Activated CD4-positive, alpha-beta T cell treated with anti-CD3 and anti-CD28 coated beads, Interleukin-2, amount 50 U/mL, for 1 hour (primary cell): ENCODE measurements at regions not wholly inside any gene's neighbourhood (a gene's known extent, or its start where the extent isn't known, plus 50 kb on each side); places are given as distances from the start of the nearest gene placed in this dataset.

Source experiments
- DNase-seq: peaks from one replicate; pipeline ENCODE4 v3.0.0-alpha.2; 2020

DNA sequence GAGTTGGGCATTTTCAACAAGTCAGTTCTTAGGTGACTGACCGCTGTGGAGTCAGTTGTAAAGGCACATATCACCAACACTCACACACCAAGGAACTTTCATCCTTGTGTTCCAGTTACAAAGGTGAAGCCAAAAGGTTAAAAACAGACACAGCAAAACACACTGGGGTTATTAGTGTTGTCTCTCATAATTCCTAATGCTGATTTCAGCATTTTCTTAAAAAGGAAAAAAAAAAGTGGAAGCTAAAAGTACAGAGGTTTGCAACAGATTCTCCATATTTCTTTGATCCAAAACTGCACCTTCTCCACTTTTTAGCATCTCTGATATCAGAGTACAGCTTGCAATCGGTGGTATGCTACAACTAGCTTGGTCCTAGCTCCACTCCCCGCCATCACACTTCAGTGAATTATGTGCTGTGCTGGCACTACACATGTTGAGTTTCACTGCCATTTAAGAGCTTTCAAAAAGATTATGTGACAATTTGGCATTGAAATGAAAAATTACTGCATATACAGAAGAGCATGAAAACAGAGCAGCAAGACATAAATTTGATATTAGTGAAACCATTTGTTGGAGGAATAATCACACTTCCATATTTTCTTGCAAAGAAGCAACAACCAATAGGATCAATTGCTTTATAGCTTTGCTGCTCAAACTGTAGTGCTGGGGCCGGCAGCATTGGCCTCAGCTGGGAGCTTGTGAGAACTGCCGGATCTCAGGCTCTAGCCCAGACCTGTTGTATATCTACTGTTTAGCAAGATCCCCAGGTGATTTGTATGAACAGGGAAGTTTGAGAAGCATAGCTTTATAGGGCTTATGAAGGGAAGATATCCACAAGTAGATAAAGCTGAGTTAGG is 62.3 kb upstream of the DAPL1 start:
- no peak for DNase-seq

- no peak for DNase-seq
These were observed 61.7 kb upstream of the DAPL1 start for GRCh38 chr2:158733430-158733755.

GRCh38 chr2:158734442-158734841 is 60.7 kb upstream of the DAPL1 start:
- no peak for DNase-seq

DNA sequence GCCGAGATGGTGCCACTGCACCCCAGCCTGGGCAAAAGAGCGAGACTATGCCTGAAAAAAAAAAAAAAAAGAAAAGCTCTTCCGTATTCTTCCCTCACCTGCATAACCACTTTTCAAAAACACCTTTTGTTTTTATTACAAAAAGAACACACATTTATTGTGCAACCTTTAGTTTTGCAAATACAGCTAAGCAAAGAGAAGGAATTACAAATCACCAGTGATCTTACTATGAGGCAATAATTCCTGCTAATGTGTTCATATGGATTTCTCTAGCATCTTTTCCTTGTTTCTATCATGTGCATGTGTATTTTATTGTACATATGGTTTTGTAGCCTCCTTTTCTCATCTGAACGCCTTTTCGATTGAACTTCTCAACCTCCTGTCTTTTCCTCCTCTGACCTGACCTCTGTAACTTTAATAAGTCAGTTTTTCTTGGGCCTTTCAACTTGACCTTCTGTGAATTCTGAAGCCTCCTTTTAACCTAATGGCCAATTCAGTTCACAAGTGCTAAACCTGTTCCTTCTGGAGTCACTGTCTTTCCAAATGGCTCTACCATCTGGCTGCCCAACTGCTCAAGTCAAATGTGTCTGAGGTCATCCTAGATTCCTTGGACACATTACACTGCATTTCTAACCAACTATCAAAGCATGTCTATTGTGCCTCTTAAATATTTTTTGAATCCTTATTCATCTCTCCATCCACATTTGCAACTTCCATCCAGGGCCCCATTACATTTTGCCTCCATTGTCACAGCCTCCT is 59.1 kb upstream of the DAPL1 start:
- DNase-seq, result no peak

DNA sequence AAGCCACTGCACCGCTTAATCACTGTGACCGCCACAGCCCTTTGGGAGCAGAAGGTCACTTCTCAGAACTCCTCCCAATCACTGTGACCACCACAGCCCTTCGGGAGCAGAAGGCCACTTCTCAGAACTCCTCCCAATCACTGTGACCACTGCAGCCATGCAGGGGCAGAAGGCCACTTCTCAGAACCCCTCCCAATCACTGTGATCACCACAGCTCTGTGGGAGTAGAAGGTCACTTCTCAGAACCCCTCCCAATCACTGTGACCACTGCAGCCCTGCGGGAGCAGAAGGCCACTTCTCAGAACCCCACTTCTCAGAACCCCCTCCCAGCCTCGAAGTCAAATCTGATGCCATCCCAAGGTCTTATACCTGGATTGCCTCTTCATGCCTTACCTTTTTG is 56.8 kb upstream of the DAPL1 start:
- no peak for DNase-seq

DNA sequence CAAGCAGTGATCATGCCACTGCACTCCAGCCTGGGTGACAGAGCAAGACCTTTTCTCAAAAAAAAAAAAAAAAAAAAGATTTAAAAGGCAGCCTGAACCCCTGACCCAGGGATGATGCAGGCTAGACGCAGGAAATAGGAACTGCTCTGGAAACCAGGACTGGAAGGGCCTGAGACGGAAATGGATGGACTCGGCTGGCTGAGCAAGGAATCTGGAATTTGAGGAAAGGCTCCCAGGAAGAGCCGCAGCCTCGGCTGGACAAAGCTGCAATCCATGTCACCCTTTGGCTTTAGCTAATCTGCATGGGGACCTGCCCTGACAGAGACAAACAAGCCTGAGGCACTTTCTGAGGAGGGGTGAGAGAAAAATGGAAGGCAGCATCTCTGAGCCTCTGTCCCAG is 55.0 kb upstream of the DAPL1 start:
- DNase-seq, result no peak

DNA sequence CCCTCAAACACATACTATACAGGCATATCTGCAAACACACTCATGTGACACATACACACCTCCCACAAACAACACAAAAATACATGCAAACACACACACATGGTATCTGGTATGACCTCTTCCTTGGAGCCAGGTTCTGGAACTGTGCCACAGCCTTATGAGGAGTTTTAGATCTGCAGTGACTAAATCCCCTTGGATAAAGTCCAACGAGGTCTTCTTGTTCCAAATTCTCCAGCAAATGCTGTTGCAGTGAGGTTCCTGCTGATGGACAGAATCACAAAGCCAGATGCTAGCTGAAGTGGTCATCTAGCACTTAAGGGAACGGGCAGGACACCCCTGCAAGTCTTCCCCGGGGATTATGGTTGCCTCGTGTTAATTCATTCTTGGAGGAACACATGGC is 54.5 kb upstream of the DAPL1 start:
- no peak for DNase-seq

DNA sequence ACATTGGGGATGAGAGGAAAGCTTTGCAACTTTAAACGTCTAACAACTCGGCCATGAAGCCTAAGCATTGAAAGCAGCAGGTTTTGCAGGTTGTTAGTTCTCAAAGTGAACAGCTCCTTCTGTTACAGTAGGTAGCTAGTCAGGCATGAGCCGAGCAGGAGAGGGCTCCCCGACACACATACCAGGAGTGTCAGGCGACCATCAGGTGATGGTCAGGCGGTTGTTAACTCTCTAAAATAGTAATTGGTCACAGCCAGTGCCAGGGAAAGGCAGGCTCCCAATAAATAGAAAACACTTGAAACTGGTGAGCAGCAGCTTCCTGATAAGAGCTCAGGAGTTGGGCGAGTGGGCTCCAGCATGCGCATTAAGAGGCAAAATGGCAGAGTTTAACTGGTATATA is 53.5 kb upstream of the DAPL1 start:
- no peak for DNase-seq

DNA sequence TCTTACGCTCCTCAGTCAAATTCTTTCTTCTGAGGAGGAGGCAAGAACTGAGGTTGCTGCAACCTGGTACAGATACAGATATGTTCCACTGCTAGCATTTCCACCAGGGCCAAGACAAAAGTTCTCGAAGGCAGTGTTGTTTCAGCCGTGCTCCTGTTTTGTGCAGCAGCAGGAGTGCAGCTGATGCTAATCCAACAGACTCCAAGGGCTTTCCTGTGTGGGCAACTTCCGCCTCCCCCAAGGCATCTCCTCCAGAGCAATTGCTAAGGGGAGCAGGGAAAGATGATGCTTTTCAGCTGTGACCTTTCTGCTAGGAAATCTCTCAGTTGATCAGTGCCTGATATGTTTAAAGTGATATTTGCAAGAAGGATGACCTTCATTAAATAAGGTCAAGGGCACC is 52.6 kb upstream of the DAPL1 start:
- DNase-seq, result no peak

GRCh38 chr2:158743466-158743865 is 51.7 kb upstream of the DAPL1 start:
- DNase-seq, result no peak

DNA sequence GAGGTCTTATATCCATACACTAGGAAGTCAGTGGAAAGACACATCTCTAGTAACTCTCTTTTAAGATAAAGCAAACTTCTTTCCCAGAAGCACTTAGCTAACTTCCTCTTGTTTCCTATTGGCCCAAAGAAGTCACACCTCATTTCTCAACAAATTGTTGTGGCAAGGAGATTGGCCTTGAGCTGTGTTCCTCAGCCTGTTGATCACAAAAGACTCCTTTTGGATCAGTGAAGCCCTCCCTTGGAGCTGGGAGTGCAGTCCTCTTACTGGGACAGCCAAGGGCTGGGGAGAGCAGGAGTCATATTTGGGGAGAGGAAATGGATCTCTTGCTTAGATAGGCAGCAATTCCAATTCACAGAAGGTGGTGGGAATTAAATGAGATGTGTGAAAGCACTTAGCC is 51.2 kb upstream of the DAPL1 start:
- DNase-seq, result no peak

DNA sequence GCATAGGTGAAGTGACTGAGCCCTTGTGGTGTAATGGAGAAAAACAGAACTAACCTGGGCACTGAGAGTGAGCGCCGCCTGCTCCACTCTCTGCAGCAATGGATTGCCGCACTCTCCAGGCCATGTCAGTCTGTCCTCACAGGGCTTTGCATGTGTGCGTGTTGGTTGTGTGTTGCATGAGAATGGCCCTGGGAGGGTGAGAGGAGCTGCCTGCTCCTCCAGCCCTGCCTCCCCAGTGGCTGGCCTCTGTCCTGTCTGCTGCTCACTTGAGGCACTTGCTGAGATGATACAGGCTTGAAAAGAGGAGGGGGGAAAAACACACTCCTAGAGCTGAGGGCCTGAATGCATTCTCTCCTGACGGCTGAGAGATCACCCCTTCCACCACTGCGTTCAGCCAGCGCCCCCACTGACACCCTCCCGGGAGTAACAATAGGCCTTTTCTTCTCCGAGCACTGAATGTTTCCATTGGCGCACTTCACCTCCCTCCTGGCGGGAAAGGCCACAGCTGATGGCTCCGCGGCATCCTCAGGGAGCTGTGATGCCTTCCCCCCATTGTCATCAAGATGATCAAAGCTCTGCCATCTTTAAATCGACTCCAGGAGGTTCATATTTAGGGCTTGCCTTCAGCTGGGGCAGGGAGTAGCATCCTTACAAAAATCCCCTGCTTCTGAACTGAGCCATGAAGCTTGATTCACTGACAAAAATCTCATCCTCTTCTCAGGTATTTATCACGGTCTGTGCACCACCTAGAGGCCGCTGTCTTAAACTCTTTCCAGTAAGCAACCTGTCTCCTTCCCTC is 49.9 kb upstream of the DAPL1 start:
- peak; percentile 27 for DNase-seq
